AG04450 (cell line): ENCODE measurements at regions not wholly inside any gene's neighbourhood (a gene's known extent, or its start where the extent isn't known, plus 50 kb on each side); places are given as distances from the start of the nearest gene placed in this dataset.

Experiments
- CTCF ChIA-PET: fragments of 300-600, 350-600 bp; formaldehyde crosslinking; extraction: SDS; loops from one replicate; lab custom pipeline; 2022; ENCODE audit warnings: antibody characterized with exemption, inconsistent platforms; lab: Charles Lee
- POLR2A ChIA-PET: fragments of 350-600 bp; formaldehyde crosslinking; extraction: SDS; loops from one replicate; lab custom pipeline; 2021; ENCODE audit warnings: antibody characterized with exemption, inconsistent platforms; lab: Yijun Ruan, JAX
- DNase-seq: peaks from one replicate; pipeline ENCODE4 v3.0.0-alpha.2; 2011; ENCODE audit warnings: low read depth, low spot score
- H3K27ac ChIP-seq: one replicate; pipeline ENCODE4 v1.5.1; 2012; ENCODE audit warnings: low read depth, low read length, control low read depth
- H3K27me3 ChIP-seq: one replicate; pipeline ENCODE4 v1.6.0; 2012; ENCODE audit warnings: low read length; ENCODE audit not compliant: control insufficient read depth, insufficient read depth
- H3K4me3 ChIP-seq: 2 replicates; pipeline ENCODE4 v1.5.1; 2011; ENCODE audit warnings: mild to moderate bottlenecking, low read depth, low read length, control low read depth
- H3K9me3 ChIP-seq: 2 replicates; pipeline ENCODE4 v1.5.1; 2012; ENCODE audit warnings: low read length; ENCODE audit not compliant: control insufficient read depth, insufficient read depth
- CTCF ChIP-seq: IDR thresholded peaks from 2 replicates; pipeline ENCODE4 v1.5.1; 2011; ENCODE audit warnings: low read depth, low read length, control low read depth, inconsistent platforms

- CTCF ChIA-PET: interaction anchor here (0.7 kb wide), 1 partner anchor 18 kb away, joined by 3 read pairs; no protein-coding TSS in a partner anchor
- POLR2A ChIA-PET: interaction anchor here (0.6 to 1.9 kb wide), 4 partner anchors 12 to 54 kb away, joined by 3 to 5 read pairs (median 4); no protein-coding TSS in a partner anchor
- Histone ChIP-seq H3K4me3 (no peak overlapping the region), H3K9me3 (no peaks in the 10 kb centered on the region), H3K27me3 (no peaks in the 10 kb centered on the region), H3K27ac (peak overlapping the region; percentile 83)
- no peak for TF ChIP-seq CTCF
- no peak for DNase-seq
Observed at GRCh38 chr6:56714982-56715456, 72.3 kb upstream of the DST start.

GRCh38 chr6:56714273-56714672 is 71.6 kb upstream of the DST start:
- DNase-seq: no peak
- CTCF ChIA-PET: interaction anchor here (0.7 to 6.5 kb wide), 4 partner anchors 18 to 137 kb away, joined by 3 to 56 read pairs (median 4); no protein-coding TSS in a partner anchor

DNA sequence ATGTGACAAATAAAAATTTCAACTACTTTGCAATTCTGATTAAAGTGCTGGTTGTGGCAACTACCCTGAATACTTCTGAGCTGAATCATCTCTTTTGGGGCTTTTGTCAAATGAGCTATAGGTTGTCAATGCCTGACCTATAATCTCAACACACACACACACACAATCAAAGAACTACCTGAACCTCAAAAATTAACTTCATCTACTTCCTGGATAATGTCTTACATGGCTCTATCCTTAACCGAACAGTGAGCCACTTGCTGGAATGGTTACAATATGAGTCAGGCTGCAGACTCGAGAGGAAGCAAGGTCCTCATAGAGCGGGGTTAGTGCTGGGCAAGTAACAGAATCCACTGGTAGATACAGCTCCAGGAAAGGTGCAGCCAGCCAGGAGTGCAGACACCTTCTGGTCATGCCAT is 70.6 kb upstream of the DST start:
- H3K9me3 ChIP-seq: no peaks in the 10 kb centered on the region
- DNase-seq: no peak
- ChIA-PET CTCF (interaction anchor here (0.7 to 6.6 kb wide), 7 partner anchors 15 to 151 kb away, joined by 3 to 56 read pairs (median 4); no protein-coding TSS in a partner anchor), POLR2A (interaction anchor here (1.3 to 1.6 kb wide), 2 partner anchors 130 to 131 kb away, joined by 3 to 4 read pairs; no protein-coding TSS in a partner anchor)
- peak overlapping the region; percentile 50 for H3K27ac ChIP-seq
- H3K4me3 ChIP-seq: no peak overlapping the region
- no peak for TF ChIP-seq CTCF
- no peaks in the 10 kb centered on the region for H3K27me3 ChIP-seq

More at GRCh38 chr6:56714273-56714672, 71.6 kb upstream of the DST start:
- Histone ChIP-seq H3K27ac (peak overlapping the region; percentile 80), H3K9me3 (no peaks in the 10 kb centered on the region), H3K27me3 (no peaks in the 10 kb centered on the region), H3K4me3 (no peak overlapping the region)
- POLR2A ChIA-PET: interaction anchor here (0.6 to 1.9 kb wide), 5 partner anchors 13 to 129 kb away, joined by 3 to 5 read pairs (median 4); no protein-coding TSS in a partner anchor
- 0 out of 2 replicates have a peak, but pooled peaks have one; percentile 15 for TF ChIP-seq CTCF

GRCh38 chr6:56710967-56711366 is 68.3 kb upstream of the DST start:
- no peak for DNase-seq
- TF ChIP-seq CTCF: no peak
- Histone ChIP-seq H3K27me3 (no peaks in the 10 kb centered on the region), H3K9me3 (no peaks in the 10 kb centered on the region), H3K4me3 (no peak overlapping the region), H3K27ac (no peak overlapping the region)
- POLR2A ChIA-PET: no interaction called here
- CTCF ChIA-PET: interaction anchor here (1.2 to 6.6 kb wide), 4 partner anchors 9 to 141 kb away, joined by 4 to 56 read pairs (median 30); no protein-coding TSS in a partner anchor

DNA sequence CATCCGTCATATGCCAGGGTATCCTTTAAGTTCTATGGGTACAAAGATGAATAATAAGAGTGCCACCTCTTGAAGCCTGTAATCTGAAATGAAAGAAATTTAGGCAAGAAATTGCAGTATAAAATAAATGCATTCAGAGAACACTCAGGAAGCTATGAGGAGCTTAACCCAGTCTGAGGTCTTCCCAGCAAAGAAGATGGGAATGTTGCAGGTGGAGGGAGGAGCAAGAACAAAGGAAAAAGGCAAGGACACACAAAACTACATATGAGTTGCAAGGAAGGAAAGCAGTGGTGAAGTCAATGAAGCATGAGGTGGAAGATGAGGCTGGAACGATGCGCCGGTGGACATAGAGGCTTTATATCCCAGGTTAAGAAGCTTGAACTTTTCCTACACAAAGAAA is 67.0 kb upstream of the DST start:
- Histone ChIP-seq H3K27me3 (no peaks in the 10 kb centered on the region), H3K27ac (no peak overlapping the region), H3K4me3 (no peak overlapping the region), H3K9me3 (no peaks in the 10 kb centered on the region)
- DNase-seq: no peak
- ChIA-PET CTCF (interaction anchor here (0.8 to 6.6 kb wide), 19 partner anchors 11 to 557 kb away, joined by 3 to 56 read pairs (median 4); partner anchors contain the start of gene DST), POLR2A (no interaction called here)
- no peak for TF ChIP-seq CTCF
